HUES48 (cell line): ENCODE measurements at regions not wholly inside any gene's neighbourhood (a gene's known extent, or its start where the extent isn't known, plus 50 kb on each side); places are given as distances from the start of the nearest gene placed in this dataset.

Experiments used
- H3K27ac ChIP-seq: one replicate; pipeline ENCODE4 v1.7.0; 2013; ENCODE audit warnings: low read depth, low read length, inconsistent platforms
- H3K27me3 ChIP-seq: 2 replicates; pipeline ENCODE4 v1.6.1; 2013; ENCODE audit warnings: mild to moderate bottlenecking, low read length; ENCODE audit not compliant: control insufficient read depth, insufficient read depth
- H3K36me3 ChIP-seq: 2 replicates; pipeline ENCODE4 v1.6.1; 2013; ENCODE audit warnings: low read length; ENCODE audit not compliant: control insufficient read depth, insufficient read depth
- H3K4me1 ChIP-seq: 2 replicates; pipeline ENCODE4 v1.6.1; 2013; ENCODE audit warnings: mild to moderate bottlenecking, low read length; ENCODE audit not compliant: control insufficient read depth, insufficient read depth
- H3K4me3 ChIP-seq: 2 replicates; pipeline ENCODE4 v1.5.1; 2013; ENCODE audit warnings: mild to moderate bottlenecking, low read depth, low read length
- H3K9ac ChIP-seq: 2 replicates; pipeline ENCODE4 v1.6.1; 2013; ENCODE audit warnings: mild to moderate bottlenecking, low read depth, low read length, moderate library complexity
- H3K9me3 ChIP-seq: 2 replicates; pipeline ENCODE4 v1.6.1; 2013; ENCODE audit warnings: low read length; ENCODE audit not compliant: control insufficient read depth, insufficient read depth

DNA sequence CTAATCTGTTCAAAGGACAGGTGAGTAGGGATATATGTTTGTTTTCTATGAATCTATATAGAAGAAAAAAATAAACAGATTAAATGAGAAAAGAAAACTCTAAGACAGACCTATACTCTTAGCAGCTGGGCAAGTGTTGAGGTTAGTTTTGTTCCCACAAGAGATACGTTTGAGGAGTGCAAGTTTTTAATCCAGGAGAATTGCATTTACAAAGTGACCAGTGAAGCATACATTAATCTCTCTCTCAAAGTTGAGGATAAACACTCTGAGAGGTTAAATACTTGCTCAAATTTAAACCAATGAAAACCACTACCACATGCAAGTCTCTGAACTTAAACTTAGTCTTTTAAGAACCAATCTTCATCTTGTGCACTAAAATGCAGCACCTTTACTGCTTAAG, 930.5 kb upstream of the MIR17HG start:
- H3K4me1 ChIP-seq, result peaks cover 17% of the 10 kb centered on the region
- no peak overlapping the region for H3K9ac ChIP-seq
- no peak overlapping the region for H3K4me3 ChIP-seq
- no peaks in the 10 kb centered on the region for H3K9me3 ChIP-seq
- H3K27ac ChIP-seq, result no peak overlapping the region
- H3K27me3 ChIP-seq, result no peaks in the 10 kb centered on the region
- H3K36me3 ChIP-seq, result no peaks in the 10 kb centered on the region

GRCh38 chr13:90420683-90421082, 926.8 kb upstream of the MIR17HG start:
- H3K9ac ChIP-seq, result no peak overlapping the region
- H3K4me3 ChIP-seq, result no peak overlapping the region
- no peaks in the 10 kb centered on the region for H3K36me3 ChIP-seq
- H3K27ac ChIP-seq, result no peak overlapping the region
- H3K4me1 ChIP-seq, result peaks cover 1% of the 10 kb centered on the region; the same call in 1 of the 2 replicates
- no peaks in the 10 kb centered on the region for H3K27me3 ChIP-seq
- no peaks in the 10 kb centered on the region for H3K9me3 ChIP-seq

DNA sequence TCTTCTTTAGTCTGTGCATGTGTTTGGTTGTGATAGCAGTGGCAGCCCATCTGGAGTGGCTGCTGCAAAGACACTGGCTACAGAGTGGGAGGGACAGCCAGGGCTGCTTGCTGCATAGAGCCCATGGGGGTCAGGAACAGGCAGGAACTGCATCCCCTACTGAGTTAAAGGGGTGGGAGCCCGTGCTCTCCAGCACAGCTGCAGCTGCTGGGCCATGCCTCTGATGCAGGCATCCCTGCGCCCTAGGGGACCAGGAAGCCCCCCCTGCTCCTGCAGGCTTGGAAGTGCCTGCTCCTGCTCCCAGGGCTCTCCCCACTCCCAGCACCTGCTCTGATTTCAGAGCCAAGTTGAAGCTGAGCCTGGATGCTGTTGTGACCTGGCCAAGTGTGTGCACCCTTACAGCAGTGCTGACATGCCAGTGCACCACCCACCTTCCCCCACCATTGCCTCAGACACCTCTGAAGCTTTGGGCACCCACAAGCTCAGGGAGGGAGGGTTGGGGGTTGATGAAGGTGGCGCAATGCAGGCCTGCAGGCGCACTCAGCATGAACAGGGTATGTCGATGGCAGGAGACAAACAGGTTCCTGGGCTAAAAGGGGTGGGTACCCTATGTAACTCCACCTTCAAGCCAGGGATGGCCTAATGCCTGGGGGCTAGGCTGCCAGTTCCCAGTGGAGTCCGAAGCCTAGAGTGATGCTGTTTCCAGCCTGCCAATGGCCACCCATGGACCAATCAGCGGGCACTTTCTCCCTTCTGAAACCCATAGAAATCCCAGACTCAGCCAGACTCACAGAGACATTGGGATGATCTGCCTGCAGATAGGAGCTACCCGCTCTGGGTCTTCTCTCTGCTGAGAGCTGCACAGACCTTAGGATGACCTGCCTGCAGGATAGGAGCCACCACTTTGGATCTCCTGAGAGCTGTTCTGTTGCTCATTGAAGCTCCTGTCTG, 919.9 kb upstream of the MIR17HG start:
- no peak overlapping the region for H3K9ac ChIP-seq
- H3K9me3 ChIP-seq, result no peaks in the 10 kb centered on the region

GRCh38 chr13:90428522-90429210, 918.8 kb upstream of the MIR17HG start:
- Histone ChIP-seq H3K9ac (no peak overlapping the region), H3K36me3 (no peaks in the 10 kb centered on the region), H3K27ac (no peak overlapping the region), H3K4me1 (no peaks in the 10 kb centered on the region), H3K9me3 (no peaks in the 10 kb centered on the region), H3K27me3 (no peaks in the 10 kb centered on the region), H3K4me3 (no peak overlapping the region)

More for the DNA sequence above, 919.9 kb upstream of the MIR17HG start:
- no peaks in the 10 kb centered on the region for H3K36me3 ChIP-seq
- H3K4me1 ChIP-seq, result no peaks in the 10 kb centered on the region
- H3K4me3 ChIP-seq, result no peak overlapping the region
- H3K27ac ChIP-seq, result no peak overlapping the region
- no peaks in the 10 kb centered on the region for H3K27me3 ChIP-seq

- Histone ChIP-seq H3K9me3 (no peaks in the 10 kb centered on the region), H3K4me3 (no peak overlapping the region), H3K27ac (no peak overlapping the region), H3K9ac (no peak overlapping the region), H3K4me1 (no peaks in the 10 kb centered on the region), H3K27me3 (no peaks in the 10 kb centered on the region), H3K36me3 (no peaks in the 10 kb centered on the region)
These were observed 917.4 kb upstream of the MIR17HG start for GRCh38 chr13:90430127-90430526.

GRCh38 chr13:90436697-90437096, 910.8 kb upstream of the MIR17HG start:
- Histone ChIP-seq H3K4me1 (no peaks in the 10 kb centered on the region), H3K4me3 (no peak overlapping the region), H3K9me3 (no peaks in the 10 kb centered on the region), H3K9ac (no peak overlapping the region), H3K27me3 (no peaks in the 10 kb centered on the region), H3K36me3 (no peaks in the 10 kb centered on the region), H3K27ac (no peak overlapping the region)

DNA sequence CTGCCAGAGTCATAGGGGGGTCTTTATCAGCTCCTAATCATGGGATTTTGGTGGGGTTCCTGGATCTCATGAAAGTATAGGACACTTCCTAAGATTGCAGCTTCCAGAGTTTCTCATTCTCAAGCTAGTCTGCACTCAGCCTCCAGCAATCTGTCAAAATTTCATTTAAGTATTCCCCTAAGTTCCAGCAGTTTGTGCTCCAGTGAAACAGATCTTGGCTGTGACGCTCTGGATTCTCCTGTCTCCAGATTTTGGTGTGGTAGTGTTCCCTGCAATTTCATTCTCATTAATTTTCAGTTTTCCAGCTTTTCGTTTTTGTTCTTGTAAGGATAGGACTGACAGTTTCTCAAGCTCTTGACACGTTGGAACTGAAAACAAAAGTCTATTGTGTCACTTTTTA, 908.9 kb upstream of the MIR17HG start:
- no peak overlapping the region for H3K4me3 ChIP-seq
- H3K27ac ChIP-seq, result no peak overlapping the region
- H3K36me3 ChIP-seq, result no peaks in the 10 kb centered on the region
- no peaks in the 10 kb centered on the region for H3K9me3 ChIP-seq
- no peaks in the 10 kb centered on the region for H3K4me1 ChIP-seq
- no peaks in the 10 kb centered on the region for H3K27me3 ChIP-seq
- H3K9ac ChIP-seq, result no peak overlapping the region

DNA sequence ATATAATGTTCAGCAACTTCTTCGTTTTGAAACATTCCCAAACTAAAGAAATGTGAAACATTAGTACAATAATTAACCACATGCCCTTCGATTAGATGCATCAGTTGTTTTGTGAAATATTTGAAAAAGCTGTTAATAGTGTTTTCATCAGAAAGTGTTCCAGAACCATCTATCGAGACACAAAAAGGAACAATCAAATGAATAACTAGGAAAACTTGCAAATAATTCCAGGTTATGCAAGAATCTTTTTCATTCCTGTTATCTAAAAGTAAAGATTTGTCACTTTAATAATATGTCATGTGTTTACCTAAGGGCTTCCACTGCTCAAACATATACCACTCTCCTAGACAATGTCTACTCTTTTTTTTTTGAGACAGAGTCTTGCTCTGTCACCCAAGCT, 904.2 kb upstream of the MIR17HG start:
- no peaks in the 10 kb centered on the region for H3K9me3 ChIP-seq
- H3K36me3 ChIP-seq, result no peaks in the 10 kb centered on the region
- H3K4me1 ChIP-seq, result peaks cover 9% of the 10 kb centered on the region; the same call in 1 of the 2 replicates
- H3K4me3 ChIP-seq, result no peak overlapping the region
- no peak overlapping the region for H3K27ac ChIP-seq
- no peaks in the 10 kb centered on the region for H3K27me3 ChIP-seq
- no peak overlapping the region for H3K9ac ChIP-seq

DNA sequence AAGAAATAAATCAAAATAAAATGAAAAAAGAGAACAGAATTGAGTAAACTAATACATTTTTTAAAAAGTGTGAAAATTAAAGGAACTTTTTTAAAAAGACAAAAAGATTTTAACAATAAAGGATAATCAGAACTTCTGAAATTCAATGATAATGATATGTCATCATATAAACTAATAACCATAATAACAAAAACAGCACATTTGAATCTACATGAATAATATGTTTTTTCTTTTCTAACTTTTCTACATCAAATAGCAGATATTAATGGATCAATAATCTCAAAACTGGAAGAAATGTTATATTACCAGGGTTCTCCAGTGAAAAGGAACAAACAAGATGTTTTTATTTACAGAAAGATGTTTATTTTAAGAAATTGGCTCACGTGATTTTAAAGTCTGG, 903.3 kb upstream of the MIR17HG start:
- Histone ChIP-seq H3K4me1 (peaks cover 9% of the 10 kb centered on the region; the same call in 1 of the 2 replicates), H3K27ac (no peak overlapping the region), H3K4me3 (no peak overlapping the region), H3K9ac (no peak overlapping the region), H3K9me3 (no peaks in the 10 kb centered on the region), H3K36me3 (no peaks in the 10 kb centered on the region), H3K27me3 (no peaks in the 10 kb centered on the region)

GRCh38 chr13:90445179-90445578, 902.3 kb upstream of the MIR17HG start:
- Histone ChIP-seq H3K27me3 (no peaks in the 10 kb centered on the region), H3K9me3 (no peaks in the 10 kb centered on the region), H3K9ac (no peak overlapping the region), H3K36me3 (no peaks in the 10 kb centered on the region), H3K4me1 (peaks cover 9% of the 10 kb centered on the region; the same call in 1 of the 2 replicates), H3K27ac (no peak overlapping the region), H3K4me3 (no peak overlapping the region)
